Loucy (cell line): ENCODE measurements at regions not wholly inside any gene's neighbourhood (a gene's known extent, or its start where the extent isn't known, plus 50 kb on each side); places are given as distances from the start of the nearest gene placed in this dataset.

ENCODE experiments used
- H2AFZ ChIP-seq: fragments of 200-600 bp; sonication (generic); 2 replicates; pipeline ENCODE4 v1.6.0; 2016; ENCODE audit warnings: antibody characterized with exemption, mild to moderate bottlenecking, low read length, moderate library complexity
- H3F3A ChIP-seq: fragments of 200-600 bp; 2 replicates; pipeline ENCODE4 v1.6.0; 2016; ENCODE audit warnings: antibody characterized with exemption, low read depth, mild to moderate bottlenecking
- H3K27me3 ChIP-seq: fragments of 200-600 bp; sonication (generic); 2 replicates; pipeline ENCODE4 v1.6.1; 2014; ENCODE audit warnings: low read length, mild to moderate bottlenecking; ENCODE audit not compliant: insufficient read depth, poor library complexity, severe bottlenecking
- H3K36me3 ChIP-seq: fragments of 200-600 bp; sonication (generic); 2 replicates; pipeline ENCODE4 v1.6.1; 2016; ENCODE audit warnings: low read length; ENCODE audit not compliant: insufficient read depth
- H3K4me1 ChIP-seq: fragments of 200-600 bp; sonication (generic); 2 replicates; pipeline ENCODE4 v1.5.1; 2014; ENCODE audit warnings: low read length, mild to moderate bottlenecking; ENCODE audit not compliant: insufficient read depth, poor library complexity, severe bottlenecking
- H3K4me2 ChIP-seq: fragments of 200-600 bp; sonication (generic); 2 replicates; pipeline ENCODE4 v1.6.0; 2014; ENCODE audit warnings: antibody characterized with exemption, low read length, low read depth, mild to moderate bottlenecking; ENCODE audit not compliant: poor library complexity, severe bottlenecking
- H3K4me3 ChIP-seq: fragments of 200-600 bp; sonication (generic); 2 replicates; pipeline ENCODE4 v1.5.1; 2014; ENCODE audit warnings: low read length, mild to moderate bottlenecking, mixed read lengths; ENCODE audit not compliant: poor library complexity, severe bottlenecking
- H3K79me2 ChIP-seq: fragments of 200-600 bp; sonication (generic); 2 replicates; pipeline ENCODE4 v1.6.1; 2014; ENCODE audit warnings: low read length; ENCODE audit not compliant: insufficient read depth
- H3K9ac ChIP-seq: fragments of 200-600 bp; sonication (generic); 2 replicates; pipeline ENCODE4 v1.6.0; 2014; ENCODE audit warnings: mild to moderate bottlenecking, low read depth, low read length, moderate library complexity; ENCODE audit not compliant: poor library complexity, severe bottlenecking
- H3K9me2 ChIP-seq: fragments of 200-600 bp; sonication (generic); replicated peaks from 2 replicates; pipeline ENCODE4 v1.6.1; 2016; ENCODE audit warnings: low read depth, low read length, mixed read lengths
- H3K9me3 ChIP-seq: fragments of 200-600 bp; sonication (generic); 2 replicates; pipeline ENCODE4 v1.6.1; 2014; ENCODE audit warnings: mild to moderate bottlenecking, antibody characterized with exemption, low read length, low read depth; ENCODE audit not compliant: insufficient read depth
- H4K20me1 ChIP-seq: fragments of 200-600 bp; sonication (generic); 2 replicates; pipeline ENCODE4 v1.6.0; 2014; ENCODE audit warnings: antibody characterized with exemption, low read length, mild to moderate bottlenecking; ENCODE audit not compliant: insufficient read depth, poor library complexity, severe bottlenecking
- CTCF ChIP-seq: fragments of 200-600 bp; sonication (generic); conservative IDR thresholded peaks from 2 replicates; pipeline ENCODE4 v1.5.1; 2014; ENCODE audit warnings: mild to moderate bottlenecking, antibody characterized with exemption, low read length
- EZH2phosphoT487 ChIP-seq: fragments of 200-600 bp; IDR thresholded peaks from 2 replicates; pipeline ENCODE4 v1.6.1; 2018; ENCODE audit warnings: antibody characterized with exemption, mild to moderate bottlenecking, moderate library complexity, borderline replicate concordance

- H2AFZ ChIP-seq, result peak overlapping the region; percentile 37; the same call in 1 of the 2 replicates
- no peaks in the 10 kb centered on the region for H3K9me3 ChIP-seq
- H3K9ac ChIP-seq, result no peak overlapping the region
- no peak overlapping the region for H3K4me3 ChIP-seq
- H3F3A ChIP-seq, result no peaks in the 10 kb centered on the region
- no peaks in the 10 kb centered on the region for H3K9me2 ChIP-seq
- no peaks in the 10 kb centered on the region for H3K27me3 ChIP-seq
- H3K4me2 ChIP-seq, result no peak overlapping the region
- H4K20me1 ChIP-seq, result no peaks in the 10 kb centered on the region
- peaks cover 25% of the 10 kb centered on the region for H3K4me1 ChIP-seq
- no peaks in the 10 kb centered on the region for H3K79me2 ChIP-seq
- TF ChIP-seq EZH2phosphoT487 (no peak), CTCF (no peak)
- no peaks in the 10 kb centered on the region for H3K36me3 ChIP-seq
Observed at GRCh38 chr1:199858856-199859255, 168.7 kb upstream of the NR5A2 start.

- Histone ChIP-seq H2AFZ (peak overlapping the region; percentile 37), H3K9ac (no peak overlapping the region)
Observed at GRCh38 chr1:199859491-199859933, 168.0 kb upstream of the NR5A2 start.

GRCh38 chr1:199861020-199861795, 166.3 kb upstream of the NR5A2 start:
- H4K20me1 ChIP-seq, result no peaks in the 10 kb centered on the region
- H3K36me3 ChIP-seq, result no peaks in the 10 kb centered on the region
- H3K4me1 ChIP-seq, result peaks cover 32% of the 10 kb centered on the region
- no peaks in the 10 kb centered on the region for H3K27me3 ChIP-seq
- peak overlapping the region; percentile 19 for H3K4me2 ChIP-seq
- H3K79me2 ChIP-seq, result no peaks in the 10 kb centered on the region
- no peaks in the 10 kb centered on the region for H3K9me3 ChIP-seq
- H3K4me3 ChIP-seq, result no peak overlapping the region
- H3F3A ChIP-seq, result no peaks in the 10 kb centered on the region
- no peaks in the 10 kb centered on the region for H3K9me2 ChIP-seq
- H2AFZ ChIP-seq, result peak overlapping the region; percentile 73
- TF ChIP-seq CTCF, result no peak
- TF ChIP-seq EZH2phosphoT487, result no peak
- H3K9ac ChIP-seq, result no peak overlapping the region

More at GRCh38 chr1:199859491-199859933, 168.0 kb upstream of the NR5A2 start:
- no peaks in the 10 kb centered on the region for H3K27me3 ChIP-seq
- no peaks in the 10 kb centered on the region for H3K9me3 ChIP-seq
- TF ChIP-seq EZH2phosphoT487, result no peak
- TF ChIP-seq CTCF, result no peak
- no peaks in the 10 kb centered on the region for H3K79me2 ChIP-seq
- no peaks in the 10 kb centered on the region for H4K20me1 ChIP-seq
- H3F3A ChIP-seq, result no peaks in the 10 kb centered on the region
- H3K4me1 ChIP-seq, result peaks cover 25% of the 10 kb centered on the region
- no peak overlapping the region for H3K4me3 ChIP-seq
- no peaks in the 10 kb centered on the region for H3K36me3 ChIP-seq
- no peak overlapping the region for H3K4me2 ChIP-seq
- no peaks in the 10 kb centered on the region for H3K9me2 ChIP-seq
